D721Med (cell line): ENCODE measurements at regions not wholly inside any gene's neighbourhood (a gene's known extent, or its start where the extent isn't known, plus 50 kb on each side); places are given as distances from the start of the nearest gene placed in this dataset.

Source experiments
- DNase-seq: peaks from one replicate; pipeline ENCODE4 v3.0.0; 2011; ENCODE audit warnings: low spot score; ENCODE audit not compliant: insufficient read length
- FAIRE-seq: peaks from 2 replicates; lab custom pipeline; 2011; peaks lifted over from hg19 to GRCh38; lab: Jason Lieb, UNC
- CTCF ChIP-seq: IDR thresholded peaks from 2 replicates; pipeline ENCODE4 v1.5.1; 2012; ENCODE audit warnings: mild to moderate bottlenecking, control low read depth; ENCODE audit not compliant: insufficient read depth; ENCODE audit errors: missing control alignments

- DNase-seq: no peak
- FAIRE-seq: no peak
- TF ChIP-seq CTCF: no peak
Measured at GRCh38 chr21:16179773-16180172, 450.0 kb downstream of the USP25 start.

- no peak for TF ChIP-seq CTCF
- no peak for DNase-seq
- FAIRE-seq: no peak
Measured at GRCh38 chr21:16180614-16181013, 450.8 kb downstream of the USP25 start.

- FAIRE-seq (no peak), DNase-seq (no peak)
- no peak for TF ChIP-seq CTCF
Measured at GRCh38 chr21:16181018-16181417, 451.2 kb downstream of the USP25 start.

DNA sequence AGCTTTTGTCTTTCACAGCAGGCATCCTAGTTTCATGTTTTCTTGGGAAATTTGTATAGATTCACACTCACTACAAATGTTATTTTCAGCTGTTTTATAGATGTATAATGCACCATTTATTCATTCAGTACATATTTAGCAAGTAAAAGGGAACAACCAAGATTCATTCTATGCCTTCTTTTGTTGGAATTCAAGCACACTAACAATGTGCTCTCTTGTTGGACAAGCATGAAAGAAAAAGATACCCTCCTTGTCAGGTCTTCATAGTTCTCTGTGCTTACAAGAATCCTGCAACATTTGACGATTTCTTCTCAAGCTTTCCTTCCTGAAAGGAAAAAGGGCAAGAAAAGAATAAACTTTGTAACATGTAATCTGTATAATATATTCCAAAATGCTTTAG lies 456.0 kb downstream of the USP25 start:
- no peak for TF ChIP-seq CTCF
- FAIRE-seq (no peak), DNase-seq (no peak)

GRCh38 chr21:16186742-16187141 lies 457.0 kb downstream of the USP25 start:
- FAIRE-seq (no peak), DNase-seq (no peak)
- TF ChIP-seq CTCF: no peak

GRCh38 chr21:16187603-16188301 lies 458.0 kb downstream of the USP25 start:
- FAIRE-seq: no peak
- no peak for DNase-seq
- no peak for TF ChIP-seq CTCF

- FAIRE-seq (no peak), DNase-seq (no peak)
- no peak for TF ChIP-seq CTCF
Measured at GRCh38 chr21:16192902-16193301, 463.1 kb downstream of the USP25 start.
